ENCODE measurements at regions not wholly inside any gene's neighbourhood (a gene's known extent, or its start where the extent isn't known, plus 50 kb on each side); places are given as distances from the start of the nearest gene placed in this dataset.
"Not testable (repeated sequence)": the region's sequence is repeated elsewhere in the genome, so short reads cannot be mapped to it uniquely, and the experiment has no call there.

GRCh38 chr2:118415186-118415585 is 326.9 kb downstream of the INSIG2 start:
- DNase-seq (ENCODE audit: low read depth in 2 of 2) = not testable (repeated sequence)

GRCh38 chr2:118403658-118404451 is 315.6 kb downstream of the INSIG2 start:
- DNase-seq (ENCODE audit: low read depth in 2 of 2) = no peak

- DNase-seq (ENCODE audit: low read depth in 2 of 2) = no peak
Measured at GRCh38 chr2:118388771-118389170, 300.5 kb downstream of the INSIG2 start.

GRCh38 chr2:118387509-118387908 is 299.2 kb downstream of the INSIG2 start:
- DNase-seq (ENCODE audit: low read depth in 2 of 2) = no peak

- no peak for DNase-seq (ENCODE audit: low read depth in 2 of 2)
Measured at GRCh38 chr2:118386641-118387302, 298.5 kb downstream of the INSIG2 start.

- DNase-seq (ENCODE audit: low read depth in 2 of 2) = no peak
Measured at GRCh38 chr2:118380915-118381653, 292.8 kb downstream of the INSIG2 start.

GRCh38 chr2:118375907-118376485 is 287.7 kb downstream of the INSIG2 start:
- DNase-seq (ENCODE audit: low read depth in 2 of 2) = no peak

GRCh38 chr2:118374974-118375755 is 286.9 kb downstream of the INSIG2 start:
- no peak for DNase-seq (ENCODE audit: low read depth in 2 of 2)

GRCh38 chr2:118372886-118373830 is 284.9 kb downstream of the INSIG2 start:
- no peak for DNase-seq (ENCODE audit: low read depth in 2 of 2)

- peak; percentile 25 to 43 for DNase-seq (ENCODE audit: low read depth in 2 of 2)
Measured at GRCh38 chr2:118371515-118371914, 283.2 kb downstream of the INSIG2 start.

GRCh38 chr2:118369521-118369920 is 281.2 kb downstream of the INSIG2 start:
- DNase-seq (ENCODE audit: low read depth in 2 of 2) = not testable (repeated sequence)

- DNase-seq (ENCODE audit: low read depth in 2 of 2) = no peak
Measured at GRCh38 chr2:118363604-118364003, 275.3 kb downstream of the INSIG2 start.

GRCh38 chr2:118356051-118356450 is 267.8 kb downstream of the INSIG2 start:
- no peak for DNase-seq (ENCODE audit: low read depth in 2 of 2)

GRCh38 chr2:118351796-118352195 is 263.5 kb downstream of the INSIG2 start:
- no peak for DNase-seq (ENCODE audit: low read depth in 2 of 2)

GRCh38 chr2:118350621-118351020 is 262.4 kb downstream of the INSIG2 start:
- no peak for DNase-seq (ENCODE audit: low read depth in 2 of 2)

GRCh38 chr2:118349365-118349764 is 261.1 kb downstream of the INSIG2 start:
- DNase-seq (ENCODE audit: low read depth in 2 of 2) = no peak

- DNase-seq (ENCODE audit: low read depth in 2 of 2) = no peak
Measured at GRCh38 chr2:118348380-118349034, 260.2 kb downstream of the INSIG2 start.

GRCh38 chr2:118345465-118345864 is 257.2 kb downstream of the INSIG2 start:
- DNase-seq (ENCODE audit: low read depth in 2 of 2) = no peak

GRCh38 chr2:118340103-118340502 is 251.8 kb downstream of the INSIG2 start:
- no peak for DNase-seq (ENCODE audit: low read depth in 2 of 2)
